Vagina (tissue), 2 donors: ENCODE measurements at regions not wholly inside any gene's neighbourhood (a gene's known extent, or its start where the extent isn't known, plus 50 kb on each side); places are given as distances from the start of the nearest gene placed in this dataset.

ENCODE experiments used
- POLR2A ChIP-seq, 2 donors: fragments of 450-650 bp; IDR thresholded peaks; one replicate each; pipeline ENCODE4 v1.6.1; 2017; ENCODE audit warnings: antibody characterized with exemption in 2 of 2, mild to moderate bottlenecking in 2 of 2, moderate library complexity in 2 of 2
- TF ChIP-seq, protein P1 (sequence below), 3 experiments: fragments of 450-650 bp in 2 of 3; fragments of 200-600 bp in 1 of 3; sonication (generic) in 1 of 3; IDR thresholded peaks; one replicate each; pipeline ENCODE4 v1.5.1; 2017 to 2019; ENCODE audit warnings: antibody characterized with exemption in 3 of 3, mild to moderate bottlenecking in 2 of 3, moderate library complexity in 2 of 3

DNA sequence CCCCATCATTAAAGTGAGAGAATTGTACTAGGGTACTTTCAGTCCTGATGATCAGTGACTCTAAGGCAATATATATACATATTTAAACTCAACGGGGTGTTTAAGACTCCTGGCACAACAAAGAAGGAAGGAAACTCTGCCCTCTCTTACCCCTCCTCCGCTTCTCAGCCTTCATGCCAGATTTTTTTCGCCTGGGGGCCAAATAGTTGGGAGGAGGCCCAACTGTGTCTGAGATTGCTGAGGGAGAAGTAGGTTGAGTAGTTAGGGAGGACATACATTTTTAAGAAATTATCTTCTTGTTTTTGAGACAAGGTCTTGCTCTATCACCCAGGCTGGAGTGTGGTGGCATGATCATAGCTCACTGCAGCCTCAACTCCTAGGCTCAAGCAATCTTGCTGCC is 127.7 kb upstream of the SHB start:
- TF ChIP-seq, protein P1, sequence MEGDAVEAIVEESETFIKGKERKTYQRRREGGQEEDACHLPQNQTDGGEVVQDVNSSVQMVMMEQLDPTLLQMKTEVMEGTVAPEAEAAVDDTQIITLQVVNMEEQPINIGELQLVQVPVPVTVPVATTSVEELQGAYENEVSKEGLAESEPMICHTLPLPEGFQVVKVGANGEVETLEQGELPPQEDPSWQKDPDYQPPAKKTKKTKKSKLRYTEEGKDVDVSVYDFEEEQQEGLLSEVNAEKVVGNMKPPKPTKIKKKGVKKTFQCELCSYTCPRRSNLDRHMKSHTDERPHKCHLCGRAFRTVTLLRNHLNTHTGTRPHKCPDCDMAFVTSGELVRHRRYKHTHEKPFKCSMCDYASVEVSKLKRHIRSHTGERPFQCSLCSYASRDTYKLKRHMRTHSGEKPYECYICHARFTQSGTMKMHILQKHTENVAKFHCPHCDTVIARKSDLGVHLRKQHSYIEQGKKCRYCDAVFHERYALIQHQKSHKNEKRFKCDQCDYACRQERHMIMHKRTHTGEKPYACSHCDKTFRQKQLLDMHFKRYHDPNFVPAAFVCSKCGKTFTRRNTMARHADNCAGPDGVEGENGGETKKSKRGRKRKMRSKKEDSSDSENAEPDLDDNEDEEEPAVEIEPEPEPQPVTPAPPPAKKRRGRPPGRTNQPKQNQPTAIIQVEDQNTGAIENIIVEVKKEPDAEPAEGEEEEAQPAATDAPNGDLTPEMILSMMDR (IDR thresholded peaks at IDR 0.05) = no peak
- TF ChIP-seq POLR2A (IDR thresholded peaks at IDR 0.05) = no peak
